KOPT-K1 (cell line): ENCODE measurements at regions not wholly inside any gene's neighbourhood (a gene's known extent, or its start where the extent isn't known, plus 50 kb on each side); places are given as distances from the start of the nearest gene placed in this dataset.
"Not testable (repeated sequence)": the region's sequence is repeated elsewhere in the genome, so short reads cannot be mapped to it uniquely, and the experiment has no call there.

Experiments
- H3K27ac ChIP-seq: fragments of 200-600 bp; sonication (generic); 2 replicates; pipeline ENCODE4 v1.5.1; 2016; ENCODE audit warnings: antibody characterized with exemption, mild to moderate bottlenecking, low read depth, low read length; ENCODE audit not compliant: poor library complexity, severe bottlenecking
- H3K36me3 ChIP-seq: fragments of 200-600 bp; sonication (generic); 2 replicates; pipeline ENCODE4 v1.5.1; 2017; ENCODE audit warnings: antibody characterized with exemption, mild to moderate bottlenecking, low read length, moderate library complexity; ENCODE audit not compliant: insufficient read depth
- H3K9me3 ChIP-seq: fragments of 200-600 bp; sonication (generic); 2 replicates; pipeline ENCODE4 v1.5.1; 2017; ENCODE audit warnings: antibody characterized with exemption, low read length, mild to moderate bottlenecking; ENCODE audit not compliant: insufficient read depth, poor library complexity, severe bottlenecking

- H3K9me3 ChIP-seq = no peaks in the 10 kb centered on the region
- H3K36me3 ChIP-seq = no peaks in the 10 kb centered on the region
- H3K27ac ChIP-seq = no peak overlapping the region
Measured at GRCh38 chr17:70365091-70365583, 195.8 kb downstream of the KCNJ2 start.

- H3K9me3 ChIP-seq = no peaks in the 10 kb centered on the region
- no peak overlapping the region for H3K27ac ChIP-seq
- H3K36me3 ChIP-seq = no peaks in the 10 kb centered on the region
Measured at GRCh38 chr17:70366386-70366785, 197.1 kb downstream of the KCNJ2 start.

- no peaks in the 10 kb centered on the region for H3K36me3 ChIP-seq
- H3K9me3 ChIP-seq = no peaks in the 10 kb centered on the region
- H3K27ac ChIP-seq = no peak overlapping the region
Measured at GRCh38 chr17:70368011-70368410, 198.7 kb downstream of the KCNJ2 start.

GRCh38 chr17:70369391-70369790 lies 200.1 kb downstream of the KCNJ2 start:
- Histone ChIP-seq H3K9me3 (no peaks in the 10 kb centered on the region), H3K36me3 (no peaks in the 10 kb centered on the region), H3K27ac (no peak overlapping the region)

- Histone ChIP-seq H3K36me3 (no peaks in the 10 kb centered on the region), H3K9me3 (no peaks in the 10 kb centered on the region), H3K27ac (no peak overlapping the region)
Measured at GRCh38 chr17:70370816-70371215, 201.5 kb downstream of the KCNJ2 start.

DNA sequence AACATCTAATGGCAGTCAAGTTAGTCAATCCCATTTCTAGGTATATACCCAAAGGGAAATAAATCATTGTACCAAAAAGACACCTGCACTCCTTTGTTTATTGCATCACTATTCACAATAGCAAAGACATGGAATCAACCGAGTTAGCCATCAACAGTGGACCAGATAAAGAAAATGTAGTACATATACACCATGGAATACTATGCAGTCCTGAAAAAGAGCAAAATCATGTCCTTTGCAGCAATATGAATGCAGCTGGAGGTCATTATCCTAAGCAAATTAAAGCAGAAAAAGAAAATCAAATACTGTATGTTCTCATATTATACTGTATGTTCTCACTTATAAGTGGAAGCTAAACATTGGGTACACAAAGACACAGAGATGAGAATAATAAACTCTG lies 204.0 kb downstream of the KCNJ2 start:
- no peaks in the 10 kb centered on the region for H3K9me3 ChIP-seq
- no peaks in the 10 kb centered on the region for H3K36me3 ChIP-seq
- H3K27ac ChIP-seq = no peak overlapping the region

DNA sequence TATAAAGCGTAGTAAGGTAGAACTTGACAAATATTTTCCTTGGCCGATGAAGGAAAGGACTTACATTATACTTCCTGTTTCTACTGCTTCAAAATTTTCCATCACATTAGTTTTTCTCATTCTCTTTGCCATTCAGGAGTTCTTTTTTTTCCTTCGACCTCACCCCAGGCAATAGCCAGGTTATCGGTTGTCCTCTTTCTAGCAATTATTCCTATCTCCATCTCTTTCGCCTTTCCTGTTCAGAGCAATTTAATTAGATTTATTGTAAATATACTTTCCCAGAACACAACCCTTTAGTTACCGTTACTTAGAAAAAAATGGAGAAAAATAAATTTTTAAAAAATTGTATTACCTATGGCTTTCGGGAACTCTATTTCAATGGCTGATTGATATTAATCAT lies 205.2 kb downstream of the KCNJ2 start:
- H3K9me3 ChIP-seq = no peaks in the 10 kb centered on the region
- no peaks in the 10 kb centered on the region for H3K36me3 ChIP-seq
- H3K27ac ChIP-seq = no peak overlapping the region

DNA sequence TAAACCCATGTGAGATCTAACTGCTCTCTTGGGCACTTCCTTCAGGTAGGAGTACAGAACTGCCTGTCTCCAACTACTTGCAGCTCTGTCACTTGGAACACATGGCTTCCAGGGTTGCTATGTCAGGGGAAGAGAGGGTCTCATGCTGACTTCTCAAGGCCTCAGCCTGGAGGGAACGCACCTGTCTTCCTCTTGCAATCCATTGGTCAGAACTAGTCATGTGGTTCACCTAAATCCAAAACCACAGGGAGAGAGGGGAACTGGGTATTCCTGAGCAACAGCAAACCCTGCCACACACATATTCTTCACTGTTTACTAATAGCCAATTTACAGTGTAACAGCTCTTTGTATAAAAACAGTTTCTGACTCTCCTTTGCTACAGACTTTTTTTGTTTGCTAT lies 206.1 kb downstream of the KCNJ2 start:
- Histone ChIP-seq H3K36me3 (no peaks in the 10 kb centered on the region), H3K9me3 (no peaks in the 10 kb centered on the region), H3K27ac (no peak overlapping the region)

GRCh38 chr17:70375813-70376770 lies 206.8 kb downstream of the KCNJ2 start:
- no peaks in the 10 kb centered on the region for H3K36me3 ChIP-seq
- H3K27ac ChIP-seq = no peak overlapping the region
- no peaks in the 10 kb centered on the region for H3K9me3 ChIP-seq

DNA sequence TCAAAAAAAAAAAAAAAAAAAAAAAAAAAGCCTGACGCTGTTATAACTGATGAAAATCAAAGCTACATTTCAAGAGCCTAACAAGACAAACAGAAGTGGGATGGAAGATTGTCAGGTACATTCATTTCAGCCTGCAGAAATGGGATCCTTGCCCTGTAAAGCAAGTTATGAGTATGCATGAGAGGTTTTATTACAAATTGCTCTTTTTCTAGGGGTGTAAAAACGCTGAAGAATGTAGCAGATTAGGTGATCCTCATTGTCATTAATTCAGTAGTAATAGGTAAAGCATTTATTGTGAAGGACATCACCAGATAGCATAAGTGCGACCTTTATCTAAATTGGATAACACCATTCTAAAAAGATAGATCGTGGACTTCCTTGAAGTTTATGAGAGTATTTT lies 208.3 kb downstream of the KCNJ2 start:
- Histone ChIP-seq H3K9me3 (no peaks in the 10 kb centered on the region), H3K36me3 (no peaks in the 10 kb centered on the region), H3K27ac (no peak overlapping the region)

DNA sequence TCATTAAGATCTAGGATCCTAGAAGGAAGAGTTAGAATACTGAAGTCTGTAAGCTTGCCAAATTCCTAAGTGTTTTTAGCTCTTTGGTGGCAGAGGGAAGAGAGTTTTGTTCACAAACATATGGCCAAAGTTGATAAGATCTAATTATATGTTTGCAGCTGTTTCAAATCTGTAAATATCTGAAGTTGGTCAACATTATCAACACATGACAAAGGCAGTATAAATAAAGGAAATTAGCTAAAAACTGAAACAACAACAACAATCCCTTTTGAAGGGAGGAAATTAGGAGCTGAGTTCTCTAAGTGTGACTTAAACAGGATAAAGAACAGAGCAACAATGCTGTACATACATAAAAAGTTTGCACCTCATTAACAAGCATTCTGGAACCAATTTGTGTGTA lies 208.7 kb downstream of the KCNJ2 start:
- Histone ChIP-seq H3K36me3 (no peaks in the 10 kb centered on the region), H3K27ac (no peak overlapping the region), H3K9me3 (no peaks in the 10 kb centered on the region)

GRCh38 chr17:70379945-70380344 lies 210.6 kb downstream of the KCNJ2 start:
- Histone ChIP-seq H3K36me3 (no peaks in the 10 kb centered on the region), H3K9me3 (no peaks in the 10 kb centered on the region), H3K27ac (no peak overlapping the region)

GRCh38 chr17:70381916-70382315 lies 212.6 kb downstream of the KCNJ2 start:
- not testable (repeated sequence) for H3K9me3 ChIP-seq, H3K27ac ChIP-seq, H3K36me3 ChIP-seq

DNA sequence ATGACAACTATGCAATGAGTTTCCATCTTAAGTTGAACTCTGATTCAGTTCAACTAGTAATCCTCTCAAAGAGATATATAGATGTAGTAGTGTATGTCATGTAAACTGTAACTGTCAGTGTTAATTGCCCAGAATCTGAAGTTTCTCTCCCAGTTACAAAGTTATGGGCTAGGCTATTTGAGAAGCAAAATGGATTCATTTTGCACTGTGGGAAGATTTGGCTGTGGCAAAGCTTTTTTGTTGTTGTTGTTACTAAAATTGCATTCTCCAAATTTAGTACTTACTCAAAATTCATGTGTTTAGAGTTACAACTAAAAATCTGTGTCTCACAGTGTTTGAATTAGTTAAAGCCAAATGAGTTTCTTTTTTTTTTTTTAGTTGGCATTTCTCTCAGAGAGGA lies 219.0 kb downstream of the KCNJ2 start:
- no peaks in the 10 kb centered on the region for H3K36me3 ChIP-seq
- H3K27ac ChIP-seq = no peak overlapping the region
- no peaks in the 10 kb centered on the region for H3K9me3 ChIP-seq

GRCh38 chr17:70389232-70389757 lies 220.0 kb downstream of the KCNJ2 start:
- not testable (repeated sequence) for H3K27ac ChIP-seq, H3K36me3 ChIP-seq, H3K9me3 ChIP-seq

DNA sequence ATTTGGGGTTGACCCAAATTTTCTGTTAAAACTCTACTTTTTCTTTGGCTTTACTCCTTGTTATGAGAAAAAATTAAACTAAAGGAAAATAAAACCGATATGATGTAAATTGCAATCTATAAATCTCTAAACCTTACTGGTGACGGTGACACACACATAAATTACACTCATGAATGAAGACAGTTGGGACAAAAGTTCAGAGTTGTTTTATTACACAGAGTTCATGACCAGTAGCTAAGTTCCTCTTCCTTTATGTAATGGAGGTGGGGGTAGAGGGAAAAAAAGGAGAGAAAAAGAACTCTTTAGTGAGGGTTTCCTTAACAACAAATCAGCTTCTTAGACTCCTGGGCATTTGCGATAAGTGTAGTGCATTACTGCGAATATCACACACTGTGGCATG lies 220.7 kb downstream of the KCNJ2 start:
- Histone ChIP-seq H3K9me3 (no peaks in the 10 kb centered on the region), H3K27ac (no peak overlapping the region), H3K36me3 (no peaks in the 10 kb centered on the region)
